H9 (cell line): ENCODE measurements at regions not wholly inside any gene's neighbourhood (a gene's known extent, or its start where the extent isn't known, plus 50 kb on each side); places are given as distances from the start of the nearest gene placed in this dataset.

Experiments
- DNase-seq: peaks from one replicate; pipeline ENCODE4 v3.0.0-alpha.2; 2017
- H2AFZ ChIP-seq: one replicate; pipeline ENCODE4 v1.6.1; 2013; ENCODE audit warnings: mild to moderate bottlenecking, low read length, control low read depth, moderate library complexity
- H2AK5ac ChIP-seq: 2 replicates; pipeline ENCODE4 v1.6.1; 2013; ENCODE audit warnings: low read length, control low read depth, mixed read lengths; ENCODE audit not compliant: insufficient read length
- H2BK120ac ChIP-seq: one replicate; pipeline ENCODE4 v1.6.1; 2013; ENCODE audit warnings: low read depth, mild to moderate bottlenecking, low read length, control low read depth, inconsistent platforms; ENCODE audit not compliant: poor library complexity, severe bottlenecking
- H2BK12ac ChIP-seq: 2 replicates; pipeline ENCODE4 v1.6.1; 2013; ENCODE audit warnings: low read length, control low read depth, mixed read lengths, low read depth; ENCODE audit not compliant: insufficient read length
- H2BK15ac ChIP-seq: 2 replicates; pipeline ENCODE4 v1.6.1; 2013; ENCODE audit warnings: low read depth, low read length, control low read depth
- H2BK20ac ChIP-seq: one replicate; pipeline ENCODE4 v1.6.1; 2013; ENCODE audit warnings: low read depth, mild to moderate bottlenecking, low read length, control low read depth, inconsistent platforms; ENCODE audit not compliant: poor library complexity, severe bottlenecking
- H2BK5ac ChIP-seq: 2 replicates; pipeline ENCODE4 v1.6.1; 2013; ENCODE audit warnings: low read length, control low read depth, mixed read lengths; ENCODE audit not compliant: insufficient read length
- H3K14ac ChIP-seq: 2 replicates; pipeline ENCODE4 v1.6.1; 2013; ENCODE audit warnings: low read length, control low read depth; ENCODE audit not compliant: insufficient read depth
- H3K18ac ChIP-seq: 2 replicates; pipeline ENCODE4 v1.6.1; 2013; ENCODE audit warnings: low read depth, mild to moderate bottlenecking, mixed read lengths, low read length, control low read depth; ENCODE audit not compliant: insufficient read length
- H3K23ac ChIP-seq: 2 replicates; pipeline ENCODE4 v1.6.1; 2013; ENCODE audit warnings: low read length, control low read depth, mixed read lengths, low read depth; ENCODE audit not compliant: insufficient read length
- H3K23me2 ChIP-seq: 2 replicates; pipeline ENCODE4 v1.6.1; 2013; ENCODE audit warnings: low read depth, mild to moderate bottlenecking, mixed read lengths, low read length, control low read depth; ENCODE audit not compliant: insufficient read length, poor library complexity, severe bottlenecking
- H3K27ac ChIP-seq: 2 replicates; pipeline ENCODE4 v1.5.1; 2013; ENCODE audit warnings: low read length, control low read depth, mixed read lengths, low read depth; ENCODE audit not compliant: insufficient read length
- H3K27me3 ChIP-seq: 2 replicates; pipeline ENCODE4 v1.6.1; 2013; ENCODE audit warnings: low read length, control low read depth, inconsistent platforms; ENCODE audit not compliant: insufficient read depth
- H3K4ac ChIP-seq: 2 replicates; pipeline ENCODE4 v1.6.1; 2013; ENCODE audit warnings: low read depth, mild to moderate bottlenecking, control low read depth, inconsistent platforms, low read length, moderate library complexity
- H3K4me1 ChIP-seq: 2 replicates; pipeline ENCODE4 v1.6.1; 2013; ENCODE audit warnings: low read length, control low read depth, inconsistent platforms; ENCODE audit not compliant: insufficient read depth
- H3K4me2 ChIP-seq: 2 replicates; pipeline ENCODE4 v1.6.1; 2013; ENCODE audit warnings: low read length, control low read depth, mixed read lengths; ENCODE audit not compliant: insufficient read length, insufficient read depth
- H3K56ac ChIP-seq: 2 replicates; pipeline ENCODE4 v1.6.1; 2013; ENCODE audit warnings: low read depth, mild to moderate bottlenecking, mixed read lengths, low read length, control low read depth; ENCODE audit not compliant: insufficient read length
- H3K79me1 ChIP-seq: 2 replicates; pipeline ENCODE4 v1.6.1; 2013; ENCODE audit warnings: low read depth, mild to moderate bottlenecking, moderate library complexity, low read length, control low read depth, inconsistent platforms; ENCODE audit not compliant: insufficient read depth, poor library complexity, severe bottlenecking
- H3K79me2 ChIP-seq: 2 replicates; pipeline ENCODE4 v1.6.1; 2013; ENCODE audit warnings: low read length, control low read depth, inconsistent platforms; ENCODE audit not compliant: insufficient read depth
- H3K9ac ChIP-seq: 2 replicates; pipeline ENCODE4 v1.6.1; 2013; ENCODE audit warnings: low read length, control low read depth, mixed read lengths; ENCODE audit not compliant: insufficient read length; ENCODE audit errors: extremely low read depth
- H3K9me3 ChIP-seq: one replicate; pipeline ENCODE4 v1.6.1; 2013; ENCODE audit warnings: low read depth, low read length, inconsistent platforms; ENCODE audit not compliant: control insufficient read depth
- H3T11ph ChIP-seq: one replicate; pipeline ENCODE4 v1.6.1; 2013; ENCODE audit warnings: mild to moderate bottlenecking, low read length, control low read depth, inconsistent platforms
- H4K20me1 ChIP-seq: one replicate; pipeline ENCODE4 v1.6.1; 2013; ENCODE audit not compliant: control insufficient read depth, insufficient read length, insufficient read depth
- H4K5ac ChIP-seq: 2 replicates; pipeline ENCODE4 v1.6.1; 2013; ENCODE audit warnings: low read depth, mild to moderate bottlenecking, mixed read lengths, low read length, control low read depth; ENCODE audit not compliant: insufficient read length
- H4K8ac ChIP-seq: replicated peaks from 2 replicates; pipeline ENCODE4 v1.6.1; 2013; ENCODE audit warnings: low read length, control low read depth, mixed read lengths, low read depth; ENCODE audit not compliant: insufficient read length
- H4K91ac ChIP-seq: 2 replicates; pipeline ENCODE4 v1.6.1; 2013; ENCODE audit warnings: low read depth, mild to moderate bottlenecking, moderate library complexity, mixed read lengths, low read length, control low read depth; ENCODE audit not compliant: insufficient read length
- H3K27ac Mint-ChIP-seq, 3 experiments: 2 replicates in 2 of 3; 3 replicates in 1 of 3; pipeline ENCODE4 v1.8.0; 2020 to 2021; ENCODE audit warnings: mixed read lengths in 3 of 3, mild to moderate bottlenecking in 1 of 3, moderate library complexity in 1 of 3
- H3K27me3 Mint-ChIP-seq: 2 replicates; pipeline ENCODE4 v1.8.0; 2021; ENCODE audit warnings: low read depth, mild to moderate bottlenecking, moderate library complexity, mixed read lengths
- H3K36me3 Mint-ChIP-seq, 3 experiments: 2 replicates in 2 of 3; 3 replicates in 1 of 3; pipeline ENCODE4 v1.8.0; 2020 to 2021; ENCODE audit warnings: low read depth in 3 of 3, mixed read lengths in 3 of 3; ENCODE audit not compliant: insufficient read depth in 1 of 3
- H3K4me1 Mint-ChIP-seq, 2 experiments: 2 replicates each; pipeline ENCODE4 v1.8.0; 2020; ENCODE audit warnings: mixed read lengths in 2 of 2
- H3K4me3 Mint-ChIP-seq, 2 experiments: 2 replicates in 1 of 2; 3 replicates in 1 of 2; pipeline ENCODE4 v1.8.0; 2020 to 2021; ENCODE audit warnings: mild to moderate bottlenecking in 2 of 2, mixed read lengths in 2 of 2, moderate library complexity in 1 of 2
- H3K9me3 Mint-ChIP-seq, 2 experiments: 2 replicates in 1 of 2; 3 replicates in 1 of 2; pipeline ENCODE4 v1.8.0; 2020; ENCODE audit warnings: mild to moderate bottlenecking in 2 of 2, mixed read lengths in 2 of 2, moderate library complexity in 1 of 2
- WGBS: extraction: QIAGEN DNeasy Blood & Tissue Kit; methylation state at CpG from one replicate; pipeline ENCODE4 v1.1.7; 2013; ENCODE audit warnings: missing lambda C conversion rate, low lambda C conversion rate, mixed read lengths; ENCODE audit not compliant: insufficient read length; ENCODE audit errors: extremely low coverage; 5-methylcytosine and 5-hydroxymethylcytosine counted together
- TF ChIP-seq, protein P1 (sequence below): fragments of 200-600 bp; sonication (generic); conservative IDR thresholded peaks from 3 replicates; pipeline ENCODE4 v1.8.0; 2021; ENCODE audit warnings: antibody characterized with exemption, mild to moderate bottlenecking

DNA sequence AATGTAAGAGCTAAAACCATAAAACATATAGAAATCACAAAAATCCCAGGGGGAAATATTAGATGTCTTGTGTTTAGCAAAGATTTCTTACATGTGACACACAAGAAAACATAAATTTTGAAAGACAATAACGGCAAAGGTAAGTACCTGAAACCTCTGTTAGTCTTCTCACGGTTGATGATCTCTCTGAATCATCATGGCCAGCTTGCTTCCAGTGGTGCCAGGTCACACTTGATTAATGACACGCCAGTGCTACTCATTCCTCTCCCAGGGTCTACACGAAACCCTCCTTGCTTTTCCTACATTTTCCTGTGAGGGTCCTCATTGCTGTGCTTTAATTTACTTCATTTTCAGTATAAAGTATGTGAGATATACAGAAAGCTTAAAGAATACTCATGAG lies 114.4 kb upstream of the PARP11 start:
- H2AFZ ChIP-seq = no peak overlapping the region
- H3K4me1 Mint-ChIP-seq = peaks cover 0 to 6% of the 10 kb centered on the region in 2 experiments; a peak in 3 of 4 replicates
- H3K27me3 Mint-ChIP-seq = peaks cover 6% of the 10 kb centered on the region

More for the DNA sequence above, 114.4 kb upstream of the PARP11 start:
- H3K23ac ChIP-seq = no peak overlapping the region
- H2BK12ac ChIP-seq = no peak overlapping the region
- TF ChIP-seq, protein P1, sequence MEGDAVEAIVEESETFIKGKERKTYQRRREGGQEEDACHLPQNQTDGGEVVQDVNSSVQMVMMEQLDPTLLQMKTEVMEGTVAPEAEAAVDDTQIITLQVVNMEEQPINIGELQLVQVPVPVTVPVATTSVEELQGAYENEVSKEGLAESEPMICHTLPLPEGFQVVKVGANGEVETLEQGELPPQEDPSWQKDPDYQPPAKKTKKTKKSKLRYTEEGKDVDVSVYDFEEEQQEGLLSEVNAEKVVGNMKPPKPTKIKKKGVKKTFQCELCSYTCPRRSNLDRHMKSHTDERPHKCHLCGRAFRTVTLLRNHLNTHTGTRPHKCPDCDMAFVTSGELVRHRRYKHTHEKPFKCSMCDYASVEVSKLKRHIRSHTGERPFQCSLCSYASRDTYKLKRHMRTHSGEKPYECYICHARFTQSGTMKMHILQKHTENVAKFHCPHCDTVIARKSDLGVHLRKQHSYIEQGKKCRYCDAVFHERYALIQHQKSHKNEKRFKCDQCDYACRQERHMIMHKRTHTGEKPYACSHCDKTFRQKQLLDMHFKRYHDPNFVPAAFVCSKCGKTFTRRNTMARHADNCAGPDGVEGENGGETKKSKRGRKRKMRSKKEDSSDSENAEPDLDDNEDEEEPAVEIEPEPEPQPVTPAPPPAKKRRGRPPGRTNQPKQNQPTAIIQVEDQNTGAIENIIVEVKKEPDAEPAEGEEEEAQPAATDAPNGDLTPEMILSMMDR = no peak
- H4K8ac ChIP-seq = no peak overlapping the region
- H3K18ac ChIP-seq = no peak overlapping the region
- H3K4ac ChIP-seq = no peak overlapping the region
- no peaks in the 10 kb centered on the region for H3K4me1 ChIP-seq
- no peaks in the 10 kb centered on the region for H3K79me1 ChIP-seq
- no peak for DNase-seq
- no peak overlapping the region for H3K27ac ChIP-seq
- H3K4me2 ChIP-seq = no peak overlapping the region
- WGBS = no CpG with 5 or more reads among the region's 4 CpGs
- H3K56ac ChIP-seq = no peak overlapping the region
- H2AK5ac ChIP-seq = no peak overlapping the region
- Mint-ChIP-seq H3K27ac (no peak overlapping the region), H3K36me3 (peaks cover 0 to 1% (median 0%) of the 10 kb centered on the region in 3 experiments; a peak in 3 of 7 replicates), H3K4me3 (no peak overlapping the region), H3K9me3 (peaks cover 16% of the 10 kb centered on the region in 2 experiments)
- no peak overlapping the region for H3T11ph ChIP-seq
- H3K9ac ChIP-seq = no peak overlapping the region
- no peaks in the 10 kb centered on the region for H3K27me3 ChIP-seq
- no peak overlapping the region for H3K14ac ChIP-seq
- H3K23me2 ChIP-seq = no peaks in the 10 kb centered on the region
- H3K79me2 ChIP-seq = no peaks in the 10 kb centered on the region
- H4K20me1 ChIP-seq = no peaks in the 10 kb centered on the region
- H2BK5ac ChIP-seq = no peak overlapping the region
- no peak overlapping the region for H2BK15ac ChIP-seq
- no peak overlapping the region for H4K5ac ChIP-seq
- H2BK120ac ChIP-seq = no peak overlapping the region
- H2BK20ac ChIP-seq = no peak overlapping the region
- H4K91ac ChIP-seq = no peak overlapping the region
- H3K9me3 ChIP-seq = no peaks in the 10 kb centered on the region
